ENCODE measurements at regions not wholly inside any gene's neighbourhood (a gene's known extent, or its start where the extent isn't known, plus 50 kb on each side); places are given as distances from the start of the nearest gene placed in this dataset.

GRCh38 chrX:36916941-36917340 lies 91.2 kb upstream of the FAM47C start:
- no peak for TF ChIP-seq POLR2A (IDR thresholded peaks at IDR 0.05)
- TF ChIP-seq CTCF (IDR thresholded peaks at IDR 0.05): no peak

Measured in lower leg skin (tissue), 3 donors.